ENCODE measurements at regions not wholly inside any gene's neighbourhood (a gene's known extent, or its start where the extent isn't known, plus 50 kb on each side); places are given as distances from the start of the nearest gene placed in this dataset.

DNA sequence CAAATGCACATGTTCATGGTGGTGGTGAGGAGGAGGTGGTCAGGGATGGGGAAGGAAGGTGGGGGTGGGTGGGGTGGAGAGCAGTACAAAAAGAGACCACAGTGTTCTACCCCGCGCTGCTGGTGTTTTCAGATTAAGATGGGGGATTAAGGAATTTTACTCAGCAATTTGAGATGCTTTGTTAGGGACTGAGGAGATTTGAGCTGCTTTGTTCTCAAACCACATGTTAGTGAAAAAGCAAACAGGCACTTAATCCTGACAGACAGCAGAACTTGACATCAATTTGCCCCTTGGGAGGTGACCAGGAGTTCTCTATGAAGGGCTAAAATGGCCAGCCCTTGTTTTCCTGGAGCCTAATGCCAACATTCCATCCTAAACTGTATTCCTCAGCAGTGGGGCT is 244.5 kb downstream of the MEIS1 start:
- H3K4me1 Mint-ChIP-seq = no peaks in the 10 kb centered on the region
- CTCF ChIA-PET = no interaction called here

DNA sequence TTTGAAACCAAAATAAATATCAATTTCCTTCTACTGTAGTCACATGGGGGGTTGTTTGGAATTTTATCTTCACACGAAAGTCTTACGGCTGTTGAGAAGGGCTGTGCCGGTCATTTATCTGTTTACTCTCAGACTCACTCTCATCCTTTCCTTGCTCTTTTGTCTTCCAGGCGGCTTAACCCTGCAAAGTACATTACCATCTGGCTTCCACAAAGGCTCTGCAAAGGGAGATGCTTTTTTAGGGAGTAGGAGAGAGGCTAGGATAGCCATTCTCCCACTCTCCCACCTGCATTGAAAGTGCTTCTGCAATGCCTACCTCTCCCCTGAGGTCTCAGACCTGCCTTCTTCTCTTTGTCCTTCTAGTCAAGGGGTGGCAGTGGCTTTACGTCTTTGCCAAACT is 247.6 kb downstream of the MEIS1 start:
- H3K4me1 Mint-ChIP-seq = no peaks in the 10 kb centered on the region
- ChIA-PET CTCF (no interaction called here), POLR2A (no interaction called here)
- DNase-seq = no peak
- H3K36me3 Mint-ChIP-seq (ENCODE audit: low read depth) = no peaks in the 10 kb centered on the region
- no peaks in the 10 kb centered on the region for H3K9me3 Mint-ChIP-seq
- no peak overlapping the region for H3K4me3 Mint-ChIP-seq
- H3K27me3 Mint-ChIP-seq = no peaks in the 10 kb centered on the region
- no peak overlapping the region for H3K27ac Mint-ChIP-seq

More for the DNA sequence above, 244.5 kb downstream of the MEIS1 start:
- no peak for DNase-seq
- POLR2A ChIA-PET = no interaction called here
- no peak overlapping the region for H3K27ac Mint-ChIP-seq
- H3K27me3 Mint-ChIP-seq = no peaks in the 10 kb centered on the region
- no peak overlapping the region for H3K4me3 Mint-ChIP-seq
- H3K9me3 Mint-ChIP-seq = no peaks in the 10 kb centered on the region
- no peaks in the 10 kb centered on the region for H3K36me3 Mint-ChIP-seq (ENCODE audit: low read depth)

DNA sequence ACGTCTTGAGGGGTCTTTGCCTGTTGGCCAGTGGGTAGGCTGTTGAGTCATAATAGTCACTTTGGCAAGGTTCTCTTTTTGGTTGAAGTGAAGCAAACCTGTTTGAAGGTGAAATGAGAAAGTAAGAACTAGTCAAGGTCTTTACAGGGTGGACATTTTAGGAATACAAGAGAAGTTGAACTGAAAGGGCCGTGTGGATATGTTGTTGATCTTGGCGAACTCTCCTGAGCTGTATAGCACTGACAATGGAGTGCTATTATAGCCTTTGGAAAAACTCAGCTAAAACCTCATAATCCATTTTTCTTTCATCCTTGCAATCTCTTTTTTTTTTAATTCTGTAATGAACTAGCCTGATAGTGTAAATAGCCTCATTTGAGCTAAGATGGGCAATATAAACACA is 248.1 kb downstream of the MEIS1 start:
- no peak overlapping the region for H3K4me3 Mint-ChIP-seq
- no peaks in the 10 kb centered on the region for H3K27me3 Mint-ChIP-seq
- no peaks in the 10 kb centered on the region for H3K9me3 Mint-ChIP-seq
- no peak overlapping the region for H3K27ac Mint-ChIP-seq
- ChIA-PET CTCF (no interaction called here), POLR2A (no interaction called here)
- DNase-seq = no peak
- H3K4me1 Mint-ChIP-seq = no peaks in the 10 kb centered on the region
- no peaks in the 10 kb centered on the region for H3K36me3 Mint-ChIP-seq (ENCODE audit: low read depth)

DNA sequence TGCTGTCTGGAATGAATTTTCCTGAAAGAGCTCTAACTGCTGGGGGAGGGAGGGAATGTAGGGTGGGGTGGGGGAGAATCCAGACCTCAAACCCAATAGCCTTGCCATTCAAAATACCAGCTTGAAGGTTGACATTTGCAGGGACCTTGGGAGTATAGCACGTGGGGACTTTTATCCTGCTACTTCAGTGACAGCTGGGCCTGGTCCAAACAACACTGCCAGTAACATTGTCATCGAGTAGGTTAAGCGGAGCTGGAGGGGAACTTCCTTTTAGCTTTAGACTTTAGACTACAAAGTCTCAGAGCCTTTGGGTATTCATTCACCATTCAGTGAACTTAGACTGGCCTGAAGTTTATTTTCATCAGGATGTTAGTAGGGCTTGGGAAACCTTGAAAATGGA is 248.7 kb downstream of the MEIS1 start:
- Mint-ChIP-seq H3K36me3 (ENCODE audit: low read depth) (no peaks in the 10 kb centered on the region), H3K9me3 (no peaks in the 10 kb centered on the region), H3K4me3 (no peak overlapping the region), H3K27me3 (no peaks in the 10 kb centered on the region), H3K4me1 (no peaks in the 10 kb centered on the region), H3K27ac (no peak overlapping the region)
- DNase-seq = no peak
- CTCF ChIA-PET = no interaction called here
- POLR2A ChIA-PET = no interaction called here

DNA sequence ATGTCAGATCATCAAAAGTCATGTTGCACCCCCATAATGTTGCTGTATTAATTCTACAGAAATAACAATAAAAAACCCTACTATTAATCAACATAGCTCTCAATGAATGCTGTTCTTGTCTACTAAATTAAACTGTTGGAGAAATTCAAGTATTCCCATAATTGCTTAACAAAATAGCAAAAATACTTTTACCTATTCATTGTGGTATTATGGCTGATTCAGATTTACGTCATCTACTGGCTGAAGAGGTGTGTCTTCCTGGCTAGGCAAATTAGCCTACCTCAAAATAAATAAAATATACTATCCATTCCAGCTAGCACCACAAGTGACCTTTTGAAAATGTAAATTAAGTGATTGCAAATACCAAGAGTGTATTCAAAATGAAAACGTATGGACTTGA is 249.4 kb downstream of the MEIS1 start:
- Mint-ChIP-seq H3K4me3 (no peak overlapping the region), H3K36me3 (ENCODE audit: low read depth) (no peaks in the 10 kb centered on the region), H3K27me3 (no peaks in the 10 kb centered on the region), H3K27ac (no peak overlapping the region), H3K4me1 (no peaks in the 10 kb centered on the region), H3K9me3 (no peaks in the 10 kb centered on the region)
- ChIA-PET CTCF (no interaction called here), POLR2A (no interaction called here)
- DNase-seq = no peak

DNA sequence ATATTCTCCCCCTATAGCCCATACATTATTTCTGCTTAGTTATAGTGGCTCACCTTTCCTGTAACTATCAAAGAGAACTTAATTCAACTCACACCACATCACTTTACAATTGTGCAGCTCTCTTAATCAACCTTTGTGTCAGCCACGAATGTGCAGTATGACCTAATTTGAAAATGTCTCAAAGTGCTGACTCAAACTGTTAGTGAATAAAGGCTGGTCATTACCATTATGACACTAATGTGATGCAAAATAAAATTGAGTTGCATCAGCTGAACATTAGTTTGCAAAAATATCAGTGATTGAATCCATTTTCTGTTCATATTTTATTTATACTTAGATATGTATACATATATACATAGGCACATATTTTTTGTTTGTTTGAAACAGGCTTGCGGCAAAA is 251.8 kb downstream of the MEIS1 start:
- Mint-ChIP-seq H3K36me3 (ENCODE audit: low read depth) (no peaks in the 10 kb centered on the region), H3K27ac (no peak overlapping the region)

DNA sequence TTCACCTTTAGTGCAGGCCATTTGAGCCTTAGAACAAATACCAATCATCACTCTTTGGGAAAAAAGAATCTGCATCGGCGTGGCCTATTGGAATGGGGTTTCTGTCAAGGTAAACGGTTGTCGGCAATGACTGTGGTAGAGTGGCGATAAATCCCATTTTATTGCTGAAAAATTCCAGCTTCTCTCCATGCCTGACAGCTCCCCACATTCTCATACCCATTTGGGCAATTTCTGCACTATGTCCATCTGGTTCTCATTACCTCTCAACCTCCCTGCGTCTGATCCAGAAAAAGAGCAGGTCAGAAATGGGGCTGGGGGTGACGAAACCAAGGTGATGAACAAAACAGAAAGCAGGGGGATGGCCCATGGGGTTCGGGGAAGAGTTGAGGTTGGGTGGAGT is 254.0 kb downstream of the MEIS1 start:
- H3K27me3 Mint-ChIP-seq = no peaks in the 10 kb centered on the region

More for the DNA sequence above, 251.8 kb downstream of the MEIS1 start:
- Mint-ChIP-seq H3K9me3 (no peaks in the 10 kb centered on the region), H3K4me3 (no peak overlapping the region), H3K27me3 (no peaks in the 10 kb centered on the region), H3K4me1 (no peaks in the 10 kb centered on the region)
- POLR2A ChIA-PET = no interaction called here
- DNase-seq = no peak
- CTCF ChIA-PET = no interaction called here

DNA sequence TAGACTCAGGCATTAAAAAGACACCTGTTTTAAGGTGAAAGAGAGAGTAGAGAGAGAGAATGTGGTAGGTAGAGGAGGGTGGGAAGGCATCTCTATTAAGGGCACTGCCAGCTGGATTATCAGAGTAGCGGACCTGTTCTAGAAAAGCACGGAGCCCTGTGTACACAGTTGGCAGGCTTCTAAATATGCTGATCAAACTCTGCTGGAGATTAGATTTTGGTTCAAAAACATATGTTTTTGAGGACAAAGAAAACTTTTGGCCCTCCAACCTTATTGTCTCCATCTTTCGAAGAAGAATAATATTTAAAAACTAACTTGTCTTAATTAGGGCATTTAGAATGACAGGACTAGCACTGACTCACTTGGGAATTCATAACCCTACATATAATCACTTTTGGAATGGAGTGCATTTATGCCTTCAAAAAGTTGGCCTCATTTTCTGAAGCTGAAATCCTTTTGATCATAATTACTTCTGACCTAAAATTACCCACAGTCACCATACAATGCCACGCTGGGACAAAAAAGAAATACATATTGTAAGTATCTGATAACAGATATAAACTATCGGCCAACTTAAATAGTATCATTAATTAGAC is 254.6 kb downstream of the MEIS1 start:
- no peak overlapping the region for H3K27ac Mint-ChIP-seq
- no peaks in the 10 kb centered on the region for H3K36me3 Mint-ChIP-seq (ENCODE audit: low read depth)
- H3K4me1 Mint-ChIP-seq = no peaks in the 10 kb centered on the region
- ChIA-PET CTCF (no interaction called here), POLR2A (no interaction called here)
- no peak for DNase-seq
- H3K4me3 Mint-ChIP-seq = no peak overlapping the region
- no peaks in the 10 kb centered on the region for H3K9me3 Mint-ChIP-seq
- H3K27me3 Mint-ChIP-seq = no peaks in the 10 kb centered on the region

More for the DNA sequence above, 254.0 kb downstream of the MEIS1 start:
- ChIA-PET POLR2A (no interaction called here), CTCF (no interaction called here)
- no peaks in the 10 kb centered on the region for H3K4me1 Mint-ChIP-seq
- H3K4me3 Mint-ChIP-seq = no peak overlapping the region
- no peaks in the 10 kb centered on the region for H3K9me3 Mint-ChIP-seq
- H3K27ac Mint-ChIP-seq = no peak overlapping the region
- no peaks in the 10 kb centered on the region for H3K36me3 Mint-ChIP-seq (ENCODE audit: low read depth)
- DNase-seq = no peak

DNA sequence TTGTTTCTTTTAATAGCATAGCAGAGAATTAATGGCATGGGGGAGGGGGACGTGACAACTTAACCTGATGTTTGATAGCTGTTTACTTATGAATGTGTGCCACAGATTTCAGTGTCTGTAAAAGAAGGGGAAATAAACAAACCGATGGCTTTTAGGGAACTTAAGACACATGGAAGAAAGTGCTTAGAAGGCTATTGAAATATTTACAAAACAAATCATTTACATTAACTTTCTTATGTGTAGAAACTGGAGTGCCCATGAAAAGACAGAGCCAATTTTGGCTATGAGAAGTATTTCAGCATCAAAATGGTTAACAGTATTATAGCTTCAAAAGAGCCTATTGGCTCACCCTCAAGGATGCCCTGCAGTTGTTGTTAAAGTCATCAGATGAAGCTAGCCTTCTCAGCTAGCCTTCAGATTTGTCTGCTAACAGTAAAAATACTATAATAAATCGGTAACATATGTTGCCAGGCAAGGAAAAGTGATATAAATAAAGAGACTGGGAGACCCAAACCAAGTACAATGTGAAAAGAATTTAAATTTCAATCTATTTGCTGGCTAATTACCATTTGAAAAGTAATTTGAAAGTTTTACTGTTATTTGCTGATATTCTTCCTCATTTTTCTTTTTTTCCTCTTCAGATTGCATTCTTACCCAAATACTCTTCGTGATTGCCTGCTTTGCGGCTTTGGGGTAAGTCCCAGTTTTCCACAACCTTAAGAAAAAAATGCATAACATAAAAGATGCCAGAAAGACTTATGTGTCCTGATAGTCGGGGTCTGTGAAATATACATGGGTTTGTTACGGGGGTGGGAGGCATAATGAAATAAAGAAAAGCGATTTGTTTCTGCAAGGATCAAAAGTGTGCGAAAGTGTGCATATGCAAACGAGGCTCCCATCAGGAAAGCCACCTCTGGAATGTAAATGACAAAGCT is 256.4 kb downstream of the MEIS1 start:
- CTCF ChIA-PET = no interaction called here
- no peak overlapping the region for H3K27ac Mint-ChIP-seq
- DNase-seq = no peak
- H3K9me3 Mint-ChIP-seq = no peaks in the 10 kb centered on the region
- no peaks in the 10 kb centered on the region for H3K27me3 Mint-ChIP-seq
- POLR2A ChIA-PET = no interaction called here
- H3K36me3 Mint-ChIP-seq (ENCODE audit: low read depth) = no peaks in the 10 kb centered on the region
- H3K4me3 Mint-ChIP-seq = no peak overlapping the region
- H3K4me1 Mint-ChIP-seq = no peaks in the 10 kb centered on the region

DNA sequence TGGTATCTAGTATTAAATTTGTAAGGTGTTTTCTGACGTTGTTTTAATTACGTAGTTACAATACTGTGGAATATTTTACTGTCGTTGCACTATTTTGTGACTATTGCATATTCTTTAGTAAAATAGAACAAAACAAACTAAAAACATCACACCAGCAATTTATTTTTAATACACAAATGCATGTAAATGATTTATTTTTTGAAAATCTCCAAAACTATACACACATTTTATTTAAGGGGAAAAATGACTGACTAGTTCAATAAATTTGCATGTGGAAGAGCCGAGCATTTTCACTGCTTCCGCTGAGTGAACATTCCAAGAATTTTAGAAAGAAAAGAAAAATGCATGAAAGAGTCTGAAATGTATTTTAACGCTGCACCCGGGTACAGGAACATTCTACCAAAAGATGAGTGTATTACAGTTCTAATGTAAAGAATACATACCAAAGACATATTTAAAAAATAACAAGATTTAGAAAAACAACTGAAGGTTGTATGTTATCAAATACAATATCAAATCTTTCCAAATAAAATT is 257.7 kb downstream of the MEIS1 start:
- no peaks in the 10 kb centered on the region for H3K9me3 Mint-ChIP-seq
- no peaks in the 10 kb centered on the region for H3K27me3 Mint-ChIP-seq
- no peak overlapping the region for H3K27ac Mint-ChIP-seq
- ChIA-PET CTCF (no interaction called here), POLR2A (no interaction called here)
- no peaks in the 10 kb centered on the region for H3K4me1 Mint-ChIP-seq
- H3K36me3 Mint-ChIP-seq (ENCODE audit: low read depth) = no peaks in the 10 kb centered on the region
- no peak overlapping the region for H3K4me3 Mint-ChIP-seq
- DNase-seq = no peak

DNA sequence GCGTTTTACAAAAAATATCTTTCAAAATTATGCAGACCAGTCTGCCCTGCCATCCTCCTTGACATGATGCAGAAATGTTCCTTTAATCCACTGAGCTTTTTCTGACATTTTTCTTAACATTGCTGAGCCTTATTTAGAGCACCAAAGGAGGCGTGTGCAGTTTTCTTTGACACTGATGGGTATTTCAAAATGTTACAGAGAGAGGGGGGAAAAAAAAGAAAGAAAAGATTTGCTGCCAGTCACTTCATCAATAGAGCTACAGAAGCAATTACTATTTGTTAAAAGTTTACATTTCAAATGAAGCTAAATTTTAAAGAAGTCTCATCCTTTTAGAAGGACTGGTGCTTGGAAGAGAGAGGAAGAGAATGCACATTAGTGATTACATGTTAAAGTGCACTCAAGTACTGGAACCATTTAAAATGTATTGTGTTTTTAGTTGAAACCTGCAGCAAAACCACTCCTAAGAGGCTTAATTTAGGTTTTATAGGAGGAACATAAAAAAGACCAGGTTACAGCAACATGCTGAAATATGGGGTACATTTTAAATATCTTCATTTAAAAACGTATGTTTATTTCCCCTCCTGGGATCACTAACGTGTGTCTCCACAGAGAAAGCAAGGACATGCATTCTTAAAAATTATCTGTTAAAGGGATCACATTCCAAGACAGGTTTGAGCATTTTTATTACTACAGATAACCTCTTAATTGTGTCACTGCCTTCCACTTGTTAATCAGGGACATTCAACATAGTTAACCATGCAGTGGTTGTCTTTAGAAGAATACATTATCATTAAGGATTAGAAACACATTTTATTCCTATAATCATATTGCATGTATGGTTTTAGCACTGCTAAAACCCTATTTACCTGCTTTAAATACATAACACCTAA is 258.4 kb downstream of the MEIS1 start:
- ChIA-PET CTCF (no interaction called here), POLR2A (no interaction called here)
- no peaks in the 10 kb centered on the region for H3K4me1 Mint-ChIP-seq
- no peak for DNase-seq
- H3K4me3 Mint-ChIP-seq = no peak overlapping the region
- no peaks in the 10 kb centered on the region for H3K27me3 Mint-ChIP-seq
- no peak overlapping the region for H3K27ac Mint-ChIP-seq
- H3K9me3 Mint-ChIP-seq = no peaks in the 10 kb centered on the region
- no peaks in the 10 kb centered on the region for H3K36me3 Mint-ChIP-seq (ENCODE audit: low read depth)

DNA sequence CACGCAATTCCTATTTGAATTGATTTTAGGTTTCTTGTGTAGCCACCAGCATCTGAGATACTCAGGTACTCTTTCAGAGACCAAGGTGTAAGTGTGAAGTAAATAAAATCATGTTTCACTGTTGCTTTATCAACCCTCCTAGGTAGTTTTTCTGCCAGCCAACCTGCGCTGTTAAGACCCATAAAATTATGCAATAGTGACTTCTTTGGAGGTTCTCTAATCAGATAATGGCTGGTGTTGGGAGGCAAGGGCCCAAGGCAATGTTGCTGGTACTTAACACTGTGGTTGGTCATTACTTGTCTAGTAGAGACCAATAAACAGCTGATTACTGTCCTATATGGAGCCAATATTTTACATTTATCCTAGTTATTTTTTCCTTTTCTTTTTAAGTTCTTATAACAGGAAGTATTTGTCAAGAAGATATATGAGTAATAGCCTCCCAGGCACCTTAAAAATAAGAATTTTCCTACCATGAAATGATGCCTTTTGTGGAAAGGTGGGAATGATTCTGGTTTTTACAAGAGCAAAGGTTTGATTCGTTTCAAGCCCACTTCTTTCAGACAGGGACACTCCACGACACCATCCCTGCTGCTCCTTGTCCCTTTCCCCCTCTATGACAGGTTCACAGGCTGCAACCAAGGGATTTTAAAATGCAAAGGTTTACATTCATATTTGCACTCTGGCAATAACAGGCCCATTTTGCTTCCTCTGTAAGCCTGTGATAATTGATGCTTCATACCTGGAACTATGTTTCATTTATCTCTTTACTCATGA is 259.3 kb downstream of the MEIS1 start:
- Mint-ChIP-seq H3K9me3 (no peaks in the 10 kb centered on the region), H3K27ac (no peak overlapping the region), H3K4me3 (no peak overlapping the region), H3K36me3 (ENCODE audit: low read depth) (no peaks in the 10 kb centered on the region), H3K27me3 (no peaks in the 10 kb centered on the region), H3K4me1 (no peaks in the 10 kb centered on the region)
- POLR2A ChIA-PET = no interaction called here
- no peak for DNase-seq
- CTCF ChIA-PET = no interaction called here

DNA sequence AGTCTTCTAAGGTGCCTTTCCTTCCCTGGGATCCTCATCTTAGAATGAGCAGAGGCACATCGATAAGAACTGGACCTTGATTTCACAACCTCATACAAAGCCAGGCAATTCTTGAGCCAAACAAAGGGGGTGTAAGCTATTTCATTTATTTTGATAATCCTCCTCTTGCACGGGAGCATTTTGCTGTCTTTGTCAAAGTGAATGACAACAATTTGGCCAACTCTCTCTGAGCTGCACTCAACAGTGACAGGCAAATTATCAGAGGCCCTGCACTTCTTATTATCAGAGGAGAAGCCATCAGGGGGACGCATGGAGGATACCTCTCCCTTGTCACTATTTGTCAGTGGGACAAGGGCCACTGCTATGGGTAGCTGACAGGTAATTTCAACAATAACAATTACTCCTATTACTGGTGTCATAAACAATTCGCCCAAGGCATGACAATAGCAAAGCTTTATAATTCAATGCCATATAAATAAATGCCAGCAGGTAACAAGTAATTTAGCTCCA is 260.4 kb downstream of the MEIS1 start:
- Mint-ChIP-seq H3K4me3 (no peak overlapping the region), H3K27ac (no peak overlapping the region), H3K27me3 (no peaks in the 10 kb centered on the region), H3K4me1 (no peaks in the 10 kb centered on the region), H3K36me3 (ENCODE audit: low read depth) (no peaks in the 10 kb centered on the region), H3K9me3 (no peaks in the 10 kb centered on the region)
- no peak for DNase-seq
- CTCF ChIA-PET = no interaction called here
- POLR2A ChIA-PET = no interaction called here
